ENCODE measurements at regions not wholly inside any gene's neighbourhood (a gene's known extent, or its start where the extent isn't known, plus 50 kb on each side); places are given as distances from the start of the nearest gene placed in this dataset.

- no peak overlapping the region for H2AFZ ChIP-seq (ENCODE audit: low read depth, low read length)
- TF ChIP-seq CTCF (IDR thresholded peaks at IDR 0.05; ENCODE audit: poor library complexity, severe bottlenecking) (no peak), TAF1 (IDR thresholded peaks at IDR 0.05; ENCODE audit: low read depth) (no peak), EZH2 (IDR thresholded peaks at IDR 0.05; ENCODE audit: borderline replicate concordance, insufficient read depth, low read length, poor library complexity, severe bottlenecking) (no peak), POLR2AphosphoS5 (IDR thresholded peaks at IDR 0.05) (no peak), SMC3 (conservative IDR thresholded peaks at IDR 0.05; ENCODE audit: poor library complexity) (no peak), EP300 (conservative IDR thresholded peaks at IDR 0.05; ENCODE audit: poor library complexity, severe bottlenecking) (no peak), MXI1 (conservative IDR thresholded peaks at IDR 0.05; ENCODE audit: poor library complexity, severe bottlenecking) (no peak), RAD21 (conservative IDR thresholded peaks at IDR 0.05) (no peak), REST (IDR thresholded peaks at IDR 0.05; ENCODE audit: borderline replicate concordance) (no peak)
- no peaks in the 10 kb centered on the region for H4K20me1 ChIP-seq (ENCODE audit: insufficient read depth)
- no peaks in the 10 kb centered on the region for H3K27me3 ChIP-seq (ENCODE audit: insufficient read depth, low read depth, low read length)
- H3K9ac ChIP-seq (ENCODE audit: low read length), result no peak overlapping the region
- no peaks in the 10 kb centered on the region for H3K79me2 ChIP-seq (replicated peaks; ENCODE audit: insufficient read depth, low read length)
- H3K27ac ChIP-seq (ENCODE audit: low read length), result no peak overlapping the region
- no peaks in the 10 kb centered on the region for H3K36me3 ChIP-seq (ENCODE audit: insufficient read depth, low read length)
- no peaks in the 10 kb centered on the region for H3K9me2 ChIP-seq (ENCODE audit: insufficient read depth, low read length)
- no peak overlapping the region for H3K4me2 ChIP-seq (ENCODE audit: low read length)
- H3F3A ChIP-seq (ENCODE audit: insufficient read depth, low read length, poor library complexity, severe bottlenecking), result no peaks in the 10 kb centered on the region
- H3K9me3 ChIP-seq (ENCODE audit: low read length), result no peaks in the 10 kb centered on the region
- no peak overlapping the region for H3K4me3 ChIP-seq (ENCODE audit: low read length)
These were observed 306.6 kb downstream of the SPATA31D1 start for GRCh38 chr9:82295181-82295580.

- H3K9me3 ChIP-seq (ENCODE audit: low read length), result no peaks in the 10 kb centered on the region
- H3K9ac ChIP-seq (ENCODE audit: low read length), result no peak overlapping the region
- no peaks in the 10 kb centered on the region for H3F3A ChIP-seq (ENCODE audit: insufficient read depth, low read length, poor library complexity, severe bottlenecking)
- H3K36me3 ChIP-seq (ENCODE audit: insufficient read depth, low read length), result no peaks in the 10 kb centered on the region
- H3K9me2 ChIP-seq (ENCODE audit: insufficient read depth, low read length), result no peaks in the 10 kb centered on the region
- no peaks in the 10 kb centered on the region for H3K79me2 ChIP-seq (replicated peaks; ENCODE audit: insufficient read depth, low read length)
- no peak for TF ChIP-seq REST (IDR thresholded peaks at IDR 0.05; ENCODE audit: borderline replicate concordance)
- no peak overlapping the region for H3K4me2 ChIP-seq (ENCODE audit: low read length)
- H4K20me1 ChIP-seq (ENCODE audit: insufficient read depth), result no peaks in the 10 kb centered on the region
- H2AFZ ChIP-seq (ENCODE audit: low read depth, low read length), result no peak overlapping the region
- no peak overlapping the region for H3K4me3 ChIP-seq (ENCODE audit: low read length)
- no peaks in the 10 kb centered on the region for H3K27me3 ChIP-seq (ENCODE audit: insufficient read depth, low read depth, low read length)
- no peak overlapping the region for H3K27ac ChIP-seq (ENCODE audit: low read length)
These were observed 311.3 kb downstream of the SPATA31D1 start for GRCh38 chr9:82299870-82300269.
